ENCODE measurements at regions not wholly inside any gene's neighbourhood (a gene's known extent, or its start where the extent isn't known, plus 50 kb on each side); places are given as distances from the start of the nearest gene placed in this dataset.

GRCh38 chr5:63719147-63719546 is 243.1 kb downstream of the HTR1A start:
- DNase-seq: no peak

GRCh38 chr5:63700241-63700640 is 262.0 kb downstream of the HTR1A start:
- no peak for DNase-seq

- peak; percentile 35 to 48 for DNase-seq
These were observed 264.4 kb downstream of the HTR1A start for GRCh38 chr5:63697811-63698210.

- no peak for DNase-seq
These were observed 271.7 kb downstream of the HTR1A start for GRCh38 chr5:63690546-63690945.

GRCh38 chr5:63687854-63688516 is 274.3 kb downstream of the HTR1A start:
- DNase-seq: no peak

- DNase-seq: no peak
These were observed 275.3 kb downstream of the HTR1A start for GRCh38 chr5:63686938-63687337.

GRCh38 chr5:63686181-63686580 is 276.1 kb downstream of the HTR1A start:
- no peak for DNase-seq

GRCh38 chr5:63685454-63685853 is 276.8 kb downstream of the HTR1A start:
- no peak for DNase-seq

- no peak for DNase-seq
These were observed 287.4 kb downstream of the HTR1A start for GRCh38 chr5:63674881-63675280.

GRCh38 chr5:63655043-63655442 is 307.2 kb downstream of the HTR1A start:
- DNase-seq: no peak

GRCh38 chr5:63650581-63650980 is 311.7 kb downstream of the HTR1A start:
- no peak for DNase-seq

- DNase-seq: no peak
These were observed 313.9 kb downstream of the HTR1A start for GRCh38 chr5:63648376-63648775.

GRCh38 chr5:63629951-63630630 is 332.2 kb downstream of the HTR1A start:
- DNase-seq: no peak

- DNase-seq: no peak
These were observed 348.8 kb downstream of the HTR1A start for GRCh38 chr5:63613442-63613841.

GRCh38 chr5:63603996-63604395 is 358.2 kb downstream of the HTR1A start:
- DNase-seq: no peak

GRCh38 chr5:63602971-63603370 is 359.3 kb downstream of the HTR1A start:
- no peak for DNase-seq

- DNase-seq: no peak
These were observed 366.0 kb downstream of the HTR1A start for GRCh38 chr5:63596254-63596653.

GRCh38 chr5:63573380-63573779 is 388.9 kb downstream of the HTR1A start:
- no peak for DNase-seq

- DNase-seq: no peak
These were observed 389.5 kb downstream of the HTR1A start for GRCh38 chr5:63572740-63573139.

GRCh38 chr5:63570752-63571151 is 391.5 kb downstream of the HTR1A start:
- DNase-seq: no peak

- DNase-seq: no peak
These were observed 397.5 kb downstream of the HTR1A start for GRCh38 chr5:63564789-63565188.

GRCh38 chr5:63563008-63563917 is 399.0 kb downstream of the HTR1A start:
- DNase-seq: no peak

GRCh38 chr5:63555874-63556273 is 406.4 kb downstream of the HTR1A start:
- DNase-seq: no peak

GRCh38 chr5:63554191-63554590 is 408.1 kb downstream of the HTR1A start:
- DNase-seq: no peak
